ENCODE measurements at regions not wholly inside any gene's neighbourhood (a gene's known extent, or its start where the extent isn't known, plus 50 kb on each side); places are given as distances from the start of the nearest gene placed in this dataset.

DNA sequence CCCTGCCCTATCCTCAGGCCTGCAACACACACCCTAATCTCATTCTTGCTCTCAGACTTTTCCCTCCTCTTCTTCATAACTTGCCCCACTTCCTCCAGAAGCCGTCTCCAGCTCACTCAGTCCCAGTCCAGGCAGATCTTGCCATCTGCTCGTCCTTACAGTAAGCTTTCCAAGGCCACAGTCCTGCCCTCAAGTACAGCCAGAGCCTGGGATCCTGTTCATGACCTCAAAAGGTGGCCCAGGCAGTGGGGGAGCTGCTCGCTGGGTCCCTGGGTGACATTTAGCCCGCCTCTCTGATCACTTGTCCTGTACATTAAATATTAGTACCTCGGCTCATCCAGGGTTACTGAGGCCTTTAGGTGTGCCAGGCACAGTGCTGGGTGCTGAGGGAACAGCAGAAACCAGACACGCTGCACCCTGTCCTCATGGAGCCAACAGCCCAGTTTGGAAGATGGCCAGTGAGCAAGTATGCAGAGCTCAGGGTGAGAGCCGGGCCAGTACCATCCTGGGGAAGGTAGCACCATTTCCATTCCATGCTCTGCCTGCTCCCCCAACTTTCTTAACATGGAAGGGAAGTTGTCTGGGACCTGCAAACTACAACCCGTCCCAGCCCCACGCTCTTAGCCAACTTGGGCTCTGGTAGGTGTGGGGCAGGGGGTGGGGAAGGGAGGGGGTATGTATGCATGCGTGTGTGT is 100.4 kb downstream of the C5orf15 start:
- TF ChIP-seq, protein P1, sequence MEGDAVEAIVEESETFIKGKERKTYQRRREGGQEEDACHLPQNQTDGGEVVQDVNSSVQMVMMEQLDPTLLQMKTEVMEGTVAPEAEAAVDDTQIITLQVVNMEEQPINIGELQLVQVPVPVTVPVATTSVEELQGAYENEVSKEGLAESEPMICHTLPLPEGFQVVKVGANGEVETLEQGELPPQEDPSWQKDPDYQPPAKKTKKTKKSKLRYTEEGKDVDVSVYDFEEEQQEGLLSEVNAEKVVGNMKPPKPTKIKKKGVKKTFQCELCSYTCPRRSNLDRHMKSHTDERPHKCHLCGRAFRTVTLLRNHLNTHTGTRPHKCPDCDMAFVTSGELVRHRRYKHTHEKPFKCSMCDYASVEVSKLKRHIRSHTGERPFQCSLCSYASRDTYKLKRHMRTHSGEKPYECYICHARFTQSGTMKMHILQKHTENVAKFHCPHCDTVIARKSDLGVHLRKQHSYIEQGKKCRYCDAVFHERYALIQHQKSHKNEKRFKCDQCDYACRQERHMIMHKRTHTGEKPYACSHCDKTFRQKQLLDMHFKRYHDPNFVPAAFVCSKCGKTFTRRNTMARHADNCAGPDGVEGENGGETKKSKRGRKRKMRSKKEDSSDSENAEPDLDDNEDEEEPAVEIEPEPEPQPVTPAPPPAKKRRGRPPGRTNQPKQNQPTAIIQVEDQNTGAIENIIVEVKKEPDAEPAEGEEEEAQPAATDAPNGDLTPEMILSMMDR (IDR thresholded peaks at IDR 0.05; ENCODE audit: low read depth, low read length) = no peak
- no peak for TF ChIP-seq EZH2phosphoT487 (IDR thresholded peaks at IDR 0.05; ENCODE audit: low read depth)

All from OCI-LY3 (cell line).